ENCODE measurements at regions not wholly inside any gene's neighbourhood (a gene's known extent, or its start where the extent isn't known, plus 50 kb on each side); places are given as distances from the start of the nearest gene placed in this dataset.

DNA sequence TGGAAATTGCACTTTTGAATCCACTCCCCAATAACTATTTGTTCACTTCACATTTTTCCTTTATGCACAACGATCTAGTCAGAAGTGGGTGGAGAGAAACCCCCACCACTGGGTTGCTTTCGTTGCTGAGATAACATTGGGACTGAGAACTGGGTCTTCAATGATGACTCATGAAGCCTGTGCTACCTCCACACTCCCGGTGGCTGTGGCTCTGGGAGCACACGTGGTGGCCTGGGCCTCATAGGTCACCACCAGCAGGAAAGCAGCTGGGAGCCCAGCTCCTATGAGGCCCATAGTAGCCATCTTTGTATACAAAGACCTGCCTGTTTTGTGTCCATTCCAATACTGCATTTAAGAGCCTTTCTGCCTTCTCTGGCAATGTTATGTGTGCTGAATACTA is 178.0 kb upstream of the SASH1 start:
- no peak for DNase-seq (ENCODE audit: low spot score)

DNA sequence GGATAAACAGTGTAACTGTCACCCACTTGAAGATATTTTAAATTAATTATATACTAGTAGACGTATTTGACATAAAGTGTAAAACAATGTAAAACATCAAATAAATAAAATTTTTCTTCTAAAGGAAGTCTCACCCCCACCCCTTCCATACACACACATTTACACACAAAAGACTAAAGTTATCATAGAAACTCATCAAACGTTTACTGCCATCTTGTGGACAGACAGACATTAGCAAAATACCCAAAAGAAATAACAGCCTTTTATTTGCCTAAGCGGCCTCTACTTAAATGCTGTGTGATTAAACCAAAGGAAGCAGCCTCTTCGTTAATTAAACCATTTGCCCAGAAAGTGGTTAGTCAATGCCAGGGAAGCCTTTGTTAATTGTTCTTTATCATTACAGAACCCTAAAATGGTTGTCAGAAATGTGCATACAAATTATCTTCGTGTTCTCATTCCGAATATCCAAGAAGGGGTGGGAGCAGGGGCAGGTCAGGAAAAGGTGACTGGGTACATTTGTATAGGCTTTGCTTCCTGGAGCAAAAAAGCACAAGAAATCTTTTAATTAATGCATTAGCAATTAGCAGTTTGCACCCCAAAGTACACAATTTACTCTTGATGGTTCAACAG is 176.2 kb upstream of the SASH1 start:
- peak; percentile 32 for DNase-seq (ENCODE audit: low spot score)

DNA sequence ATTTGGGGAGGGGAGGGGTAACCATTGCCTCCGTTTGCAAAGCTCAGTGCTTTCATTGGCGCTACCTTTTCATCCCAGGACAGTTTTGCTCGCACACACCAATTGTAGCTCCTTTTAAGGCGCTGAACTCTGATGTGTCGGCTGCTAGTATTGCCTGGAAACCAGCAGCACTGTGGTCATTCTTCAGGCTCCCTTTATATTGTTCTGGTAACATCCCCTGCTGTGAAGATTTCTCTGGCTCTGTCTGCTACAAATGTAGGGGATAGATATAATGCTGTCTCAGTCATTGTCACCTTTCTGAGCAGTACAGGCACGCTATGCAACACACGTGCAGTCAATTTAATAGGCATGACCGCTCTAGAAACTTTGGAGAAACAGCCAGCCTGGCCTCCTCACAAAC is 172.9 kb upstream of the SASH1 start:
- no peak for DNase-seq (ENCODE audit: low spot score)

DNA sequence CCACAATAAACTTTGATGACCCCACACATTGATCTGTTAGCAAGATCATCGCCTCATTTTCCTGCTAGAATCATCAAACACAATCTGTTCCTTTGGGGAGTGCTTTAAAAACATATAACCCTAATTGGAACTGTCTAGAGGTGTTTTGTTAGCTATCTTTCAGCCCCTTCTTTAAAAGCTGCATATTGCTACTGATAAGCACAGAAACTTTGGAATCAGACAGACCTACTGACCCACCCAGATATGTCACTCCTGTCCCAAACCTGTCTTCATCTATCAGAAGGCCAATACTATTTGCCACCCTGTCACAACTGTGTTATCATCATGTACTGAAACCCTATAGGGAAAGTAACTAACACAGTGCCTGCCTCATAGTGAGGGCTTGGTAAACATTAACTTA is 172.4 kb upstream of the SASH1 start:
- no peak for DNase-seq (ENCODE audit: low spot score)

DNA sequence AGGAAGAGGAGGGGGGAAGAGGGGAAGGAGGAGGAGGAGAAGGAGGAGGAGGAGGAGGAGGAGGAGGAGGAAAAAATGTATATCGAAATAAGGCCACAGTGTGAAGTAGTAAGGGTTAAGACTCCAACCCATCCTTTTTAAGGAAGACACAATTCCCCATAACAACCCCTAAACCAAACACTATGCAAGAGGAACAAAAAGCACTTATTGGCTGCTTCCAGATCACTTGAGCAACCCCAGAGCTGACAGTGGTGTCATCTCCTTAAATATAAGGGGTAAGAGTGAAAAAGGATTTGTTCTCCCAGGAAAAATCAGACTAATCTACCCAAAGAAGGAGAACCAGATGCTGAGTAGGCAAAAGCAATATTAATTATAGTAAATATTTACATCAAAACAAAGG is 169.1 kb upstream of the SASH1 start:
- no peak for DNase-seq (ENCODE audit: low spot score)

DNA sequence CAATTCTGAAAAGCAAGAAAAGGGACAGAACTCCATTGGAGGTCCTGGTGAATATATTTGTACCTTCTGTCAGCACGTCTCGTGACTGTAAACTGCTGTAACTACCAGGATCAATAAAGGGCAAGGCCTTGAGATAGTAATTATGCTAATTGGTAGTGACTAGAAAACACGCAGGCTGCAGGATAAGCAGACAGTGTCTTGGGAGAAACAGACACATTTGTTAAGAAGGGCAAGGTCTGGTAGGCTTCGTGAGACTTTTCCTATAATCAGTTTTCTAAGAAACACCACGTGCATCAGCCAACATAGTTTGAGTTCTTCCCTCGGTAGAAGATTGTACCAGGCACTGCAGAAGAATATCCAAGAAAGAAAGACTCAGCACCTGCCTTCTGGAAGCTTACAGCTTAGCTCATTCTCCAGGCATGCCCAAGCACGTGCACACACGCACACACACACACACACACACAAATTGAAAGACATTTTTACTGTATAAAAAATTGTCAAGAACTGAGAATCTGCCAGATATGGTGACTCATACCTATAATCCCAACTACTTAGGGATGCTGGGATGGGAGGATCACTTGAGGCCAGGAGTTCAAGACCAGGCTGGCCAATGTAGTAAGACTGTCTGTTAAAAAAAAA is 167.0 kb upstream of the SASH1 start:
- DNase-seq (ENCODE audit: low spot score) = no peak

DNA sequence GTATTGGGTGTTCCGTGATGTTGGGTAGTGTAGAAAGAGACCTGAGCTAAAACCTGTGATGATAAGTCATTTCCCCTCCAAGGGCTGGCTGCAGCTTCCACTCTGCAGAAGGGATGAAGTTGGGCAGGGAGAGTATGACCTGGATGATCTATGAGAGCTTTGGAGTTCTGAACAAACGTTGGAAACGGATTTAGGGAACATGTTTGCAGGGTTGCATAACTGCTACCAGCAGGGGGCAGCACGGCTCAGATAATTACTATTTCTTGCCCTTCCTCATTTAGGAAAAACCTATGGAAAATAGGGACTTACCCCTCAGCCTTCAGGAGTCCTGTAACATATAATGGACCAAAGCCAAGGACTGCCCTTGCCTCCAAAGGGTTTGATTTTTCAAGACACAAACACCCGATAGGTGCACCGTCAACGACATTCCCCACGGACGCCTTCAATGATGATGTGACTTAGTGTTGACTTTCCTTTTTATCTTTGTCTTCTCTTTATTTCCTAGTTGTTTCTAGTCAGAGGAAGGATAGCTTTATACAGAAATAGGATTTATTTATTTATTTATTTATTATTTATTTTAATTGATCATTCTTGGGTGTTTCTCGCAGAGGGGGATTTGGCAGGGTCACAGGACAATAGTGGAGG is 164.9 kb upstream of the SASH1 start:
- peak; percentile 17 for DNase-seq (ENCODE audit: low spot score)

DNA sequence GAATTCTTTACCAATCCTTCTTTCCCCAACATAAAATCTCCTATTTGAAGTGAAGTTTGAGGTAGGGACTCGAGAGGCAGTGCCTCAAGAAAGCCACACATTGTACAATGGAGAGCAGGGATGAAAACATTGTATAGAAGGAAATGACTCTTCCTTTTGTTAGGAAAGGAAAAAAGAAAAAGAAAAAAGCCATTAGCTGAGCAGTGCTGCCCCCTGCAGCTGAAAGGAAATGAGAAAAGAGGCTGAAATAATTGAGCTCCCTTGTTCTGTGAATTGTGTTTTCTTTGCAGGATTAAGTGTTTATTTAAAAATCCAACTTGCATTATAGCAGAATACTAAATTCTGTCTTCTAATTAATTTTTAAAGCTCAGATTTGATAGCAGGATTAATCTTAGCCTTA is 162.9 kb upstream of the SASH1 start:
- peak; percentile 9 for DNase-seq (ENCODE audit: low spot score)

DNA sequence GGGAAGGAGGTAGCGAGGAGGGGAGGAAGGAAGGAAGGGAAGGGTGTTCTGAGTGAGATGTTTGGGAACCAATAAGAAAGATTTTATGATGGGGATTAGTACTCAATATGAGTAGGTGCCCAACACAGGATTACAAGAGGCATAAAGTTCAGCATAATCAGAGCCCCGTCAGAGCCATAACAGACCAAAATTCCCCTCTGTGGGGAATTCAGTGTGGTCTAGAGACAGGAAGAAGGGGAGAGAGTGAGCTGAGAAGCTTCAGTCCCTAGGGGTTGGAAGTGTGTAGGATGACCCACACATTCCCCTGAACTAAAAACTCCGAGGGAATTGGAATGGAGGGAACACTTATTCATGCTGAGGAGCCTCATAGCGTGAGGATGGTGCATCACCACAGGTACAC is 160.3 kb upstream of the SASH1 start:
- no peak for DNase-seq (ENCODE audit: low spot score)

DNA sequence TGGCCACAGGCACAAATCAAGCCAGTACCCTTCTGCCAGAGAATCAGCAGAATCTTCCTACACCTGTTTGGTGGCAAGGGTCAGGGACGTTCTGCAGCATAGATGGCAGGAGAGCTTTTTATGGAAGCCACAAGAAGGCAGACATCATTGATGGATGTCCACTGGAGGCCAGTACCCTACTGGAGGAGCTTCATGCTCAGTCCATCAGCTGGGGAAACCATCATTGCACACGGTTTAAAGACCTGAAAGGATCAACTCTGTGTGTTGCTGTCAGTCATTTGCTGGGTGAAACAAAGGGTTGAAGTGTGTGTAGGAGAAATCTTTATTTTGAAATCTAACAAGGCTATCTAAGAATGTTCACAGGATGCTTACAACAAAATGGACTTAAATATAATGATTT is 158.9 kb upstream of the SASH1 start:
- DNase-seq (ENCODE audit: low spot score) = no peak

DNA sequence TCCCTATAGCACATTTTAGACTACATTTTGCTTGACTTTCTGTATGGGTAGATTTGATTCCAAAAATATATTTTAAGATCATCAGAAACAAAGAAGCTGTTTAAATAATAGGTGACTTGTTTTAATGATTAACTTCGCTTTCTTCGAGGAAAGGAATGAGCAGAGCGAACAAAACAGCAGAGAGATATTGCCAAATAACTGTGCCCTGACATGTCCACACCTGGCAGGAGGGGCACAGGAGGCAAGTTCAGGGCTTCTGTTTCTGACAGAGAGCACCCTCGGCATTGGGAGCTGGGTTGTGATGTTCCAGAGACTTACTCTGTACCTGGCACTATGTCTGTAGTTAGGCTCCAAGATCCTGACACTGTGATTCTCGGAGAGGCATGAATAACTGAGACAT is 155.7 kb upstream of the SASH1 start:
- no peak for DNase-seq (ENCODE audit: low spot score)

DNA sequence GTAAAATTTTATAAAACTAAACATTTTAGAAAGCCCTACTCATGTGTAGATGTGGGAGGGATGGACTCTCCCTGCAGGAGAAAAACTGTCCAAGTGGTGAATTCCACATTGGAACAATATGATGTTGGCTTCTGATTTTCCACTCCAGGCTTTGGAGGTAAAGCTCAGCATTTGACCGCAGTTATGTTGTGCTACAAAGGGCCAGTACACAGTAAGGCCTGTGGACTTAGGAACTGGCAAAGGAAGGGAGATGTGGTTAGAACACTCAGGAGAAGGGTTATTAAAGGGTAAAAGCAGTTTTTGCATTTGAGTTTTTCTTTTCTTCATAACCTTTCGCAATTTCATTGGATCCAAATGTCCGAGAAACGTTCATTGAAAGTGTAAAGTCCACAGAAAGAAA is 150.3 kb upstream of the SASH1 start:
- no peak for DNase-seq (ENCODE audit: low spot score)

DNA sequence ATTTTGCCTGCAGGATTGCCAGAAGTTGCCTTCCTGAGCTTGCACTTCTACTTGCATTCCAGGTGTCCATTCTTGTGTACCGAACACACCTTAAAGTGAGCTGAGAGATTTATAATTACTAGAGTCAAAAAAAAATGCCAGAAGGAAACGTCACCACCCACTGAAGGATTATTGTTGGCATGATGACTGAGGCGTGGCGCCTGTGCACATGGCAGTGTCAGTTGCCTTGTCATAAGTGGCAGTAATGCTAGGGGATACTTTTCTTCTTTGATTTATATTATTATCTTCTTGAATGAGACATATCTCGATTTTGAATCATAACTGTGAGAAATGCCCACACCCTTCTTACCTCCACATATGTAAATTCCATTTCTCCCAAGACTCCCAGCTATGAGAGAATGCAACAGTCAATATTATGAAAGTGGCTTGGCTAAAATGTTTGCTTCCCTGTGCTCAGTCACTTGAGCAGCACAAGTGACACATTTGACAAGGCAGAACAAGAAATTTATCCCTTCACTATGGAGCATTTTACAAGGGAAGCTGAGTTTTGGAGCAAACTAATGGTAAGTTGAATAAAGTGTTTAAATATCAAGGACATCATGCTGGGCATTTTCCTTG is 149.5 kb upstream of the SASH1 start:
- no peak for DNase-seq (ENCODE audit: low spot score)

DNA sequence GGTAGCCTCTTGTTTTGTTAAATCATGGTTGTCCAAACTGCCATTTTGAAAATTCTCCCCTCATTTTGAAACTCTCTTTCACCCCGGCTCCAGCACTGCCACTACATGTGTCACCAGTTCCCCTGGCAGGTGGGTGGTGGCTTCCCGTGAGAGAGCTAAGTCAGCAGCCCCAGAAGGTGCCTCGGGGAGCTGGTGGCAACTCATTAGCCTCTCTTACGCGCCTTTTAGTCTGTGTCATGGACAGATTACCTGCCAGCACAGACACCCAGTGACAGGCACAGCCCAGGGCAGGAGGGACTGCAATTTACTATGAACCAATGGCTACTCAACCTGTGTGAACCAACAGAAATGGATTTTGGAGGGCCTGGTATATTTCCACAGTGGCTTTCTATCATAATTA is 147.1 kb upstream of the SASH1 start:
- DNase-seq (ENCODE audit: low spot score) = no peak

DNA sequence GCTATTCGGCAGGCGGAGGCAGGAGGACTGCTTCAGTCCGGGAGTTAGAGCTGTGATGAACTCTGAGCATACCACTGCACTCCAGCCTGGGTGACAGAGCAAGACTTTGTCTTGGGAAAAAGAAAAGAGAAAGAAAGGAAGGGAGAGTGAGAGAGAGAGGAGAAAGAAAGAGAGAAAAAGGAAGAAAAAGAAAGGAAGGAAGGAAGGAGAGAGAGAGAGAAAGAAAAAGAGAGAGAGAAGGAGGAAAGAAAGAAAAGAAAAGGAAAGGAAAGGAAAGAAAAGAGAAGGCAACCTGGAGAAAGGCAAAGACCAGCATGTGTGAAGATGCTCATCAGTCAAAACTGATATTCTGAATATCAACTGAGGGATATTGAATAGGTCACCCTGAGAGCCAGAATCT is 143.1 kb upstream of the SASH1 start:
- DNase-seq (ENCODE audit: low spot score) = no peak

DNA sequence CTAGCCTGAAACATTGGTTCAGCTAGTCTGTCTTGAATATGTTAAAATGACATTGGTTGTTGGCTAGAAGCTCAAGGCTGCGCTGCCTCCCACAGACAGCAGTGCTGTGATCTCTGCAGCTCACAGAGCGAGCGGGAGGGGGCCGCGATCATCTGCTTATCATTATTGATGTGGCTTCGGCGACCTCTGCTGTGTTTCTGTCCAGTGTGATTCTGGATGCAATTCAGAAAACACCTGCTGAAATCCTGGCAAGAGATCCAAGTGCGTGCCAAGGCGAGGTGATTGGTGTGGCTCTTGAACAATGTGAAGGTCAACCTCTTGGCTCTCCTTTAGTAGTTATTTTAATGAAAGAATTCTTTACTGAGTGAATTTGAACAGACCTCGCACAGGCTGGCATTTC is 142.3 kb upstream of the SASH1 start:
- DNase-seq (ENCODE audit: low spot score) = no peak

DNA sequence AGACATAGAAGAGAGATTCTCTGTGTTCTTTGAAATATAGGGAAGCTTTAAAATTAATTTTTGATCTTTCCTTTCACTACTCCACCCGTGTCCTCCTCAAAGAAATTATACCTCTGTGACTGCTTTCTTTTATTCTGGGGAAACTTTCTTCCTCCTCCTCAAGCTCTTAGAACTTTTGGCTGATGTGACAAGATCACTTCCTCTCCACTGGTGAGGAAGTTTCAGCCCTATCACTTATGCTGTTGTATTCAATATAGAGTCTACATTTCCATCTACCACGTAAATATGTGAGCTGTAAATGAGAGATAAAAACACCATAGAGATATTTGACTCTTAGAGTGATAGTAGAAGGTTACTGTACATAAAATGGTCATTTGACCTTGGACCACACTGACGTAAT is 141.9 kb upstream of the SASH1 start:
- DNase-seq (ENCODE audit: low spot score) = no peak

DNA sequence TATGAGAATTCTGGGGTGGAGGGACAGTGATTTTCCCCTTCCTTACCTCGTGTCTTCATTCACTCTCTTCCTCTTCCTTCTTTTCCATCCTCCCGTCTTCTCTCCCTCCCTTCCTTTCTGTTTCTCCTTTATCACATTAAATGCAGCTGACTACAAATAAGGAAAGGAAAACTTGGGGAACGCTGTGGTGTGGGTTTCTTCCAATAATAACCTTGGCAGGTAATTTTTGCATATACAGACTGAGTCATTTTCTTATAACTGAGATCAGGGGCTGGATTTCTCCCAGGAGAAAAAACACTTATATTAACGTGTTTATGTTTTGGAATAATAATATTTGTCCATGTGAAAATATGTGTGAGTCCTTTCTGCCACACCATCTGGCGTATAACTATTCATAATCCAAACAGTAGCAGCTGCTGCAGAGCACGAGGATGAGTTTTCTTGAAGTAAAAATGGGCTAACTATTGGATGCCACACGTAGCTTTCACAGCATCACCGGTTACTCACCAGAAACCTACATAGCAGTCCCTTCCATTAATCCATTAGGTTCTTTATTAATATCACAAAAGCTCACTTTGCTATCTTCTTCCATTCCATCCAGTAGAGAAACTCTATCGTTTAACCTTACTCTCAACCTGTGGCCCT is 139.2 kb upstream of the SASH1 start:
- no peak for DNase-seq (ENCODE audit: low spot score)

DNA sequence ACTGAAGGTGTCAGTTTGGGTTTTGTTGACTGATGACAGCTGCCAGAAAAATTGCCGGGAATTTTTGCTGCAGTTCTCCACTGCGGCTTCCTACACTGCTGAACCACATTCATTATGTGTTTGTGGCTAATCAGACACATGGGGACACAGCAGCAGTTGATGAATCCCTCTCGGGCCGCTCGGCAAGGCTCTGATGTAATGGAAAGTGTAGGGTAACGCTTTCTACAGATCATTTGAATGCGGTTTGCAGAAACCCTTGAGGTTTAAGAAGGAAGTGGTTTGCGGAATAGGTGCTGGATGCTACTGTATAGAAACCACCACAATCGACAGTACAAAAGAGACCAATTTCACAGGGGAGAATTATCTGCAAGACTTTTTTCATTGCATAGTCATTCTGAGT is 138.7 kb upstream of the SASH1 start:
- DNase-seq (ENCODE audit: low spot score) = peak; percentile 85

DNA sequence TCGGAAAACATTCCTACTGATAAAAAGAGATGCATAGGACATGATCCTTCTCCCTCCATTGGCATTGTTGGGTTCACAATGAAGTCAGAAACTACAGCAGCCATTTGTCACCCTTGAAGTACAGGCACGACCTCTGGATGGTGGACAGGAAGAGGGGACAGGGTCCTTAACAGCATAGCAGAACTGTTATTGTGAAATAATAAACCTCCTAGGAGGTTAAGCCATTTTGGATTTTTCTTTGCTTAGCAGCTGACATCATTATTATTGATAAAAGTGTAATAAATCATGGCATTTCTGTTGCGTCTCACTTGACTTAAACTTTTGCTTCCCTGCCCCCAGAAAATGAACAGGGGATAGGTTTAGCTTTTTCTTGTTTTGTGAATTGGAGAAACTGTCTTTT is 134.3 kb upstream of the SASH1 start:
- DNase-seq (ENCODE audit: low spot score) = no peak

DNA sequence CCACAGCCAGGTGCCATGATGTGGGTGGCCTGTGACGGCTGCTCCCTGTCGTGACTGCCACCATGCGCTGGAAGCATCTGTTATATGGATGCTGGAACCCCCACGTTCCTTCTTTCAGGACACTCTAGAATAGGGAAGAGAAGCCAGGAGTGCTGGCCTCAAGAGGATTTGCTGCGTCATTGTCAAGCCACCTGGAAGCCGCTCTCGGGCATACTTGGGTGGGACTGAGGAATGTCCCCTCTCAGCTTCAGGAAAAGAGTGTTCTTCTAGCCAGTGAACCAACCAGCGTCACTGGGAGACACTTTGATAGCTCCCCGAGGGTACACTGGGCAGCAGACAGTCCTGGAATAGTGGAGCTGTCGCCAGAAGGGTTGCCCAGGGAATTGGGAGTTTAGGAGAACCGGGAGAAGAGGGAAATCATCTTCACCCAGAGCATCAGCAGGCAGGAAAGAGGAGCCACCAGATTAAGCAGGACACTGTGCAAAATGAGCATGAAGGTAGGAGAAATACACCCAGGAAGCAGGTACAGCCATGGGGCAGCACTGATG is 130.8 kb upstream of the SASH1 start:
- no peak for DNase-seq (ENCODE audit: low spot score)

DNA sequence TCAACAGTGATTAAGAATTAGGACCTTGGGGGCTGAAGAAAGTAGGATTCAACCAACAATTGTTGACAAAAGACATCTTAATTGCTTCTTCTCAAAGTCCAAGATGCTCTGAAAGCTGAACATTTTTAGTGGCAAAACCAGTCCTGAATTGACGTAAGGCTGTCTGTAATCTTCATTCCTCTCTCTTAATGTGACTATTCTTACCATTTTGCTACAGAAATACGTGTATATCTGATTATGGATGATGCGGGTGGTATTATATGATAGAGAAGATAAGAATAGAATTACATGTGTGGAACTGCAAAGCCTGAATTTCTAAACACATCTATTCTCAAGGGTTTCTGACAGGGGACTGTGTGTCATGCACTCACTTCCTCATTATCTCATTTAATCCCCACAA is 130.3 kb upstream of the SASH1 start:
- DNase-seq (ENCODE audit: low spot score) = no peak

DNA sequence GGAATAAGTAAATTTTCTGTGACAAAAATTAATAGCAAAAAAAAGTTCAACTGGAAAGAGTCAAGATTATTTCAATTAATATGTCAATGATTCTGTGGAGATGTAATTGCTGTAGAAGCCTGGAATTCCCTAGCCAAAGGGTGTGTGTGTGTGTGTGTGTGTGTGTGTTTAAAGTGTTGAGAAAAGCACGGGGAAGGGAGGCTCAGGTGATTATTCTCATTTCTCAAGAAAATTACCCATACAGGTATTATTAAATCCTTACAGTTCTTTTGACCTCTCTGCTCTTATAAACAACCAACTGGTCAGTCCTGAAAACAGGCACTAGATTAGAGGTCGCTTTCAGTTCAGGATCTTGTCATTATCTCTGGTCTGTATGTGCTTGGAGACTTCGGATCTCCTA is 129.3 kb upstream of the SASH1 start:
- no peak for DNase-seq (ENCODE audit: low spot score)

All from activated CD4-positive, alpha-beta T cell treated with anti-CD3 and anti-CD28 coated beads, Interleukin-2, Interleukin-4, amounts not matched to agents 100 ng/mL and 50 ng/mL, durations not matched to agents 16 hours and 8 hours (primary cell).